GM23338 (cell line): ENCODE measurements at regions not wholly inside any gene's neighbourhood (a gene's known extent, or its start where the extent isn't known, plus 50 kb on each side); places are given as distances from the start of the nearest gene placed in this dataset.

Source experiments
- CREB1 ChIP-seq: fragments of 250-450 bp; sonication (Bioruptor Pico); IDR thresholded peaks from 2 replicates; pipeline ENCODE4 v1.5.0; 2020; ENCODE audit warnings: low read depth, mild to moderate bottlenecking, moderate library complexity
- EZH2 ChIP-seq: fragments of 200-600 bp; sonication (generic); IDR thresholded peaks from one replicate; pipeline ENCODE4 v1.8.0; 2017; ENCODE audit warnings: antibody characterized with exemption, mild to moderate bottlenecking, low read depth; ENCODE audit not compliant: unreplicated experiment
- EZH2phosphoT487 ChIP-seq: fragments of 200-600 bp; sonication (generic); IDR thresholded peaks from one replicate; pipeline ENCODE4 v1.8.1; 2018; ENCODE audit warnings: antibody characterized with exemption; ENCODE audit not compliant: unreplicated experiment
- JUNB ChIP-seq: IDR thresholded peaks from one replicate; pipeline ENCODE4 v1.6.1; 2016; ENCODE audit warnings: antibody characterized with exemption; ENCODE audit not compliant: unreplicated experiment
- NANOG ChIP-seq: IDR thresholded peaks from 2 replicates; pipeline ENCODE4 v1.6.1; 2016; ENCODE audit warnings: antibody characterized with exemption, borderline replicate concordance
- POLR2AphosphoS5 ChIP-seq: IDR thresholded peaks from 2 replicates; pipeline ENCODE4 v1.6.1; 2016; ENCODE audit warnings: antibody characterized with exemption, low read depth
- STAT1 ChIP-seq: IDR thresholded peaks from one replicate; pipeline ENCODE4 v1.6.1; 2016; ENCODE audit warnings: antibody characterized with exemption; ENCODE audit not compliant: unreplicated experiment
- ZNF114 ChIP-seq: fragments of 250-450 bp; sonication (Bioruptor Pico); IDR thresholded peaks from 2 replicates; pipeline ENCODE4 v1.5.0; 2020; ENCODE audit warnings: mild to moderate bottlenecking, moderate library complexity
- ZNF331 ChIP-seq: fragments of 250-450 bp; sonication (Bioruptor Pico); IDR thresholded peaks from 2 replicates; pipeline ENCODE4 v1.5.0; 2020; ENCODE audit warnings: low read depth, mild to moderate bottlenecking, moderate library complexity
- TF ChIP-seq, protein P1 (sequence below), 2 experiments: fragments of 200-600 bp in 1 of 2; sonication (generic) in 1 of 2; conservative IDR thresholded peaks; 2 replicates each; pipeline versions ENCODE4 v1.5.1 to v1.6.1; 2016 to 2017; ENCODE audit warnings: antibody characterized with exemption in 2 of 2, low read depth in 2 of 2, mild to moderate bottlenecking in 2 of 2, moderate library complexity in 1 of 2
- TF ChIP-seq, protein P2 (sequence below): fragments of 250-450 bp; sonication (Bioruptor Pico); IDR thresholded peaks from 2 replicates; pipeline ENCODE4 v1.5.0; 2020; ENCODE audit warnings: mild to moderate bottlenecking, moderate library complexity
- TF ChIP-seq, protein P3 (sequence below): IDR thresholded peaks from one replicate; pipeline ENCODE4 v1.6.1; 2018; ENCODE audit warnings: antibody characterized with exemption; ENCODE audit not compliant: unreplicated experiment
- TF ChIP-seq, protein P4 (sequence below): IDR thresholded peaks from 2 replicates; pipeline ENCODE4 v1.6.1; 2016; ENCODE audit warnings: antibody characterized with exemption

DNA sequence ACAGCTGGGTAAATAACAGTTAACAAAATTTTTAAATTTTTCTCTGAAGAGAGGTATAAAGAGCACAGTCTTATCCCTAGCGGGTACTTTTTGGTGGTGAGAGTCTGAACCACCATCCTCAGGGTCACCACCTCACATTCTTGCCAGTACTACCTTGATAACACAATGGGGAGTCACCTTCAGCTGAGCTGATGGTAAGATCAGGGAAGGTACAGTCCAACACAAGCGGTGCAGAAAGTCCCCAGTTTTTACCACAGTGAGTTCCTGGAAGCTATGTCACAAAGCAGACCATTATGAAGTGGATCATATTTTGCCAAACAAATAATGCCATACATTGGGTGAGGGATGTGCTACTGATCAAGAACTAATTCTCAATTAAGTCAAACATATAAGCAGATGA lies 176.9 kb downstream of the FASLG start:
- TF ChIP-seq, protein P1, sequence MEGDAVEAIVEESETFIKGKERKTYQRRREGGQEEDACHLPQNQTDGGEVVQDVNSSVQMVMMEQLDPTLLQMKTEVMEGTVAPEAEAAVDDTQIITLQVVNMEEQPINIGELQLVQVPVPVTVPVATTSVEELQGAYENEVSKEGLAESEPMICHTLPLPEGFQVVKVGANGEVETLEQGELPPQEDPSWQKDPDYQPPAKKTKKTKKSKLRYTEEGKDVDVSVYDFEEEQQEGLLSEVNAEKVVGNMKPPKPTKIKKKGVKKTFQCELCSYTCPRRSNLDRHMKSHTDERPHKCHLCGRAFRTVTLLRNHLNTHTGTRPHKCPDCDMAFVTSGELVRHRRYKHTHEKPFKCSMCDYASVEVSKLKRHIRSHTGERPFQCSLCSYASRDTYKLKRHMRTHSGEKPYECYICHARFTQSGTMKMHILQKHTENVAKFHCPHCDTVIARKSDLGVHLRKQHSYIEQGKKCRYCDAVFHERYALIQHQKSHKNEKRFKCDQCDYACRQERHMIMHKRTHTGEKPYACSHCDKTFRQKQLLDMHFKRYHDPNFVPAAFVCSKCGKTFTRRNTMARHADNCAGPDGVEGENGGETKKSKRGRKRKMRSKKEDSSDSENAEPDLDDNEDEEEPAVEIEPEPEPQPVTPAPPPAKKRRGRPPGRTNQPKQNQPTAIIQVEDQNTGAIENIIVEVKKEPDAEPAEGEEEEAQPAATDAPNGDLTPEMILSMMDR (conservative IDR thresholded peaks at IDR 0.05; ENCODE audit: low read depth in 2 of 2): no peak
- TF ChIP-seq, protein P2, sequence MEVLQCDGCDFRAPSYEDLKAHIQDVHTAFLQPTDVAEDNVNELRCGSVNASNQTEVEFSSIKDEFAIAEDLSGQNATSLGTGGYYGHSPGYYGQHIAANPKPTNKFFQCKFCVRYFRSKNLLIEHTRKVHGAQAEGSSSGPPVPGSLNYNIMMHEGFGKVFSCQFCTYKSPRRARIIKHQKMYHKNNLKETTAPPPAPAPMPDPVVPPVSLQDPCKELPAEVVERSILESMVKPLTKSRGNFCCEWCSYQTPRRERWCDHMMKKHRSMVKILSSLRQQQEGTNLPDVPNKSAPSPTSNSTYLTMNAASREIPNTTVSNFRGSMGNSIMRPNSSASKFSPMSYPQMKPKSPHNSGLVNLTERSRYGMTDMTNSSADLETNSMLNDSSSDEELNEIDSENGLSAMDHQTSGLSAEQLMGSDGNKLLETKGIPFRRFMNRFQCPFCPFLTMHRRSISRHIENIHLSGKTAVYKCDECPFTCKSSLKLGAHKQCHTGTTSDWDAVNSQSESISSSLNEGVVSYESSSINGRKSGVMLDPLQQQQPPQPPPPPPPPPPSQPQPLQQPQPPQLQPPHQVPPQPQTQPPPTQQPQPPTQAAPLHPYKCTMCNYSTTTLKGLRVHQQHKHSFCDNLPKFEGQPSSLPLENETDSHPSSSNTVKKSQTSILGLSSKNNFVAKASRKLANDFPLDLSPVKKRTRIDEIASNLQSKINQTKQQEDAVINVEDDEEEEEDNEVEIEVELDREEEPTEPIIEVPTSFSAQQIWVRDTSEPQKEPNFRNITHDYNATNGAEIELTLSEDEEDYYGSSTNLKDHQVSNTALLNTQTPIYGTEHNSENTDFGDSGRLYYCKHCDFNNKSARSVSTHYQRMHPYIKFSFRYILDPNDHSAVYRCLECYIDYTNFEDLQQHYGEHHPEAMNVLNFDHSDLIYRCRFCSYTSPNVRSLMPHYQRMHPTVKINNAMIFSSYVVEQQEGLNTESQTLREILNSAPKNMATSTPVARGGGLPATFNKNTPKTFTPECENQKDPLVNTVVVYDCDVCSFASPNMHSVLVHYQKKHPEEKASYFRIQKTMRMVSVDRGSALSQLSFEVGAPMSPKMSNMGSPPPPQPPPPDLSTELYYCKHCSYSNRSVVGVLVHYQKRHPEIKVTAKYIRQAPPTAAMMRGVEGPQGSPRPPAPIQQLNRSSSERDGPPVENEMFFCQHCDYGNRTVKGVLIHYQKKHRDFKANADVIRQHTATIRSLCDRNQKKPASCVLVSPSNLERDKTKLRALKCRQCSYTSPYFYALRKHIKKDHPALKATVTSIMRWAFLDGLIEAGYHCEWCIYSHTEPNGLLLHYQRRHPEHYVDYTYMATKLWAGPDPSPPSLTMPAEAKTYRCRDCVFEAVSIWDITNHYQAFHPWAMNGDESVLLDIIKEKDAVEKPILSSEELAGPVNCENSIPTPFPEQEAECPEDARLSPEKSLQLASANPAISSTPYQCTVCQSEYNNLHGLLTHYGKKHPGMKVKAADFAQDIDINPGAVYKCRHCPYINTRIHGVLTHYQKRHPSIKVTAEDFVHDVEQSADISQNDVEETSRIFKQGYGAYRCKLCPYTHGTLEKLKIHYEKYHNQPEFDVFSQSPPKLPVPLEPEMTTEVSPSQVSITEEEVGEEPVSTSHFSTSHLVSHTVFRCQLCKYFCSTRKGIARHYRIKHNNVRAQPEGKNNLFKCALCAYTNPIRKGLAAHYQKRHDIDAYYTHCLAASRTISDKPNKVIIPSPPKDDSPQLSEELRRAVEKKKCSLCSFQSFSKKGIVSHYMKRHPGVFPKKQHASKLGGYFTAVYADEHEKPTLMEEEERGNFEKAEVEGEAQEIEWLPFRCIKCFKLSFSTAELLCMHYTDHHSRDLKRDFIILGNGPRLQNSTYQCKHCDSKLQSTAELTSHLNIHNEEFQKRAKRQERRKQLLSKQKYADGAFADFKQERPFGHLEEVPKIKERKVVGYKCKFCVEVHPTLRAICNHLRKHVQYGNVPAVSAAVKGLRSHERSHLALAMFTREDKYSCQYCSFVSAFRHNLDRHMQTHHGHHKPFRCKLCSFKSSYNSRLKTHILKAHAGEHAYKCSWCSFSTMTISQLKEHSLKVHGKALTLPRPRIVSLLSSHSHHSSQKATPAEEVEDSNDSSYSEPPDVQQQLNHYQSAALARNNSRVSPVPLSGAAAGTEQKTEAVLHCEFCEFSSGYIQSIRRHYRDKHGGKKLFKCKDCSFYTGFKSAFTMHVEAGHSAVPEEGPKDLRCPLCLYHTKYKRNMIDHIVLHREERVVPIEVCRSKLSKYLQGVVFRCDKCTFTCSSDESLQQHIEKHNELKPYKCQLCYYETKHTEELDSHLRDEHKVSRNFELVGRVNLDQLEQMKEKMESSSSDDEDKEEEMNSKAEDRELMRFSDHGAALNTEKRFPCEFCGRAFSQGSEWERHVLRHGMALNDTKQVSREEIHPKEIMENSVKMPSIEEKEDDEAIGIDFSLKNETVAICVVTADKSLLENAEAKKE (CRISPR knock-in tag): no peak
- TF ChIP-seq POLR2AphosphoS5: no peak
- no peak for TF ChIP-seq EZH2phosphoT487
- TF ChIP-seq EZH2: no peak
- no peak for TF ChIP-seq CREB1 (CRISPR knock-in tag)
- TF ChIP-seq, protein P3, sequence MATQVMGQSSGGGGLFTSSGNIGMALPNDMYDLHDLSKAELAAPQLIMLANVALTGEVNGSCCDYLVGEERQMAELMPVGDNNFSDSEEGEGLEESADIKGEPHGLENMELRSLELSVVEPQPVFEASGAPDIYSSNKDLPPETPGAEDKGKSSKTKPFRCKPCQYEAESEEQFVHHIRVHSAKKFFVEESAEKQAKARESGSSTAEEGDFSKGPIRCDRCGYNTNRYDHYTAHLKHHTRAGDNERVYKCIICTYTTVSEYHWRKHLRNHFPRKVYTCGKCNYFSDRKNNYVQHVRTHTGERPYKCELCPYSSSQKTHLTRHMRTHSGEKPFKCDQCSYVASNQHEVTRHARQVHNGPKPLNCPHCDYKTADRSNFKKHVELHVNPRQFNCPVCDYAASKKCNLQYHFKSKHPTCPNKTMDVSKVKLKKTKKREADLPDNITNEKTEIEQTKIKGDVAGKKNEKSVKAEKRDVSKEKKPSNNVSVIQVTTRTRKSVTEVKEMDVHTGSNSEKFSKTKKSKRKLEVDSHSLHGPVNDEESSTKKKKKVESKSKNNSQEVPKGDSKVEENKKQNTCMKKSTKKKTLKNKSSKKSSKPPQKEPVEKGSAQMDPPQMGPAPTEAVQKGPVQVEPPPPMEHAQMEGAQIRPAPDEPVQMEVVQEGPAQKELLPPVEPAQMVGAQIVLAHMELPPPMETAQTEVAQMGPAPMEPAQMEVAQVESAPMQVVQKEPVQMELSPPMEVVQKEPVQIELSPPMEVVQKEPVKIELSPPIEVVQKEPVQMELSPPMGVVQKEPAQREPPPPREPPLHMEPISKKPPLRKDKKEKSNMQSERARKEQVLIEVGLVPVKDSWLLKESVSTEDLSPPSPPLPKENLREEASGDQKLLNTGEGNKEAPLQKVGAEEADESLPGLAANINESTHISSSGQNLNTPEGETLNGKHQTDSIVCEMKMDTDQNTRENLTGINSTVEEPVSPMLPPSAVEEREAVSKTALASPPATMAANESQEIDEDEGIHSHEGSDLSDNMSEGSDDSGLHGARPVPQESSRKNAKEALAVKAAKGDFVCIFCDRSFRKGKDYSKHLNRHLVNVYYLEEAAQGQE: no peak
- TF ChIP-seq ZNF114 (CRISPR knock-in tag): no peak
- no peak for TF ChIP-seq JUNB
- TF ChIP-seq, protein P4, sequence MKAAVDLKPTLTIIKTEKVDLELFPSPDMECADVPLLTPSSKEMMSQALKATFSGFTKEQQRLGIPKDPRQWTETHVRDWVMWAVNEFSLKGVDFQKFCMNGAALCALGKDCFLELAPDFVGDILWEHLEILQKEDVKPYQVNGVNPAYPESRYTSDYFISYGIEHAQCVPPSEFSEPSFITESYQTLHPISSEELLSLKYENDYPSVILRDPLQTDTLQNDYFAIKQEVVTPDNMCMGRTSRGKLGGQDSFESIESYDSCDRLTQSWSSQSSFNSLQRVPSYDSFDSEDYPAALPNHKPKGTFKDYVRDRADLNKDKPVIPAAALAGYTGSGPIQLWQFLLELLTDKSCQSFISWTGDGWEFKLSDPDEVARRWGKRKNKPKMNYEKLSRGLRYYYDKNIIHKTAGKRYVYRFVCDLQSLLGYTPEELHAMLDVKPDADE: no peak
- no peak for TF ChIP-seq STAT1
- no peak for TF ChIP-seq NANOG
- no peak for TF ChIP-seq ZNF331 (CRISPR knock-in tag)
